HG03558 (cell line): ENCODE measurements at regions not wholly inside any gene's neighbourhood (a gene's known extent, or its start where the extent isn't known, plus 50 kb on each side); places are given as distances from the start of the nearest gene placed in this dataset.

ENCODE experiments used
- ATAC-seq: cut with Tn5 transposase; IDR thresholded peaks from one replicate; pipeline ENCODE4 v1.9.1; 2021; ENCODE audit warnings: moderate number of reproducible peaks; ENCODE audit not compliant: unreplicated experiment; ENCODE audit errors: extremely low read depth

DNA sequence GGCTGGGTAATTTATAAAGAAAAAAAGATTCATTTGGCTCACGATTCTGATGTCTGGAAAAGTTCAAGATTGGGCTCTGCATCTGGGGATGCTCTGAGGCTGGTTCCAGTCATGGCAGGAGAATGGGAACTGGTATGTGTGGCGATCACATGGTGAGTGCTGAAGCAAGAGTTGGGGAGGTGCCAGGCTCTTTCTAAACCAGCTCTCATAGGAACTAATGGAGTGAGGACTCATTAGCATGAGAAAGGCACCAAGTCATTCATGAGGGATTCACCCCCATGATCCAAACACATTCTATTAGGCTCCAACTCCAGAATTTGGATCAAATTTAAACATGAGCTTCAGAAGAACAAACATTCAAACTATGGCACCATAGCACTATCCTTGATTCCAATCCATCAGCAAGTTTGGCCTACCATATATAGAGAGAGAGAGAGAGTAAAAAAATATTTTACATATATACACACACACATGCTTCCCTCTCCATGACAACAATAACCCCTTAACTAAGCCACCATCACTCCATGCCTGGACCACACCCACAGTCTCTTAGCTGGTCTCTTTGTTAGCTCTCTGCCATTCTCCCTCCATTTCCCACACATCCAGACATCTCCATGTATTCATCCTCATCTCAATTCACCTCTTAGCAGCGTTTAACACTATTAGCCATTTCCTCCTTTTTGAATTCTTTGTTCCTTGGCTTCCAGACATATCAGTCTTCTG, 57.9 kb downstream of the NPY start:
- ATAC-seq, result no peak

DNA sequence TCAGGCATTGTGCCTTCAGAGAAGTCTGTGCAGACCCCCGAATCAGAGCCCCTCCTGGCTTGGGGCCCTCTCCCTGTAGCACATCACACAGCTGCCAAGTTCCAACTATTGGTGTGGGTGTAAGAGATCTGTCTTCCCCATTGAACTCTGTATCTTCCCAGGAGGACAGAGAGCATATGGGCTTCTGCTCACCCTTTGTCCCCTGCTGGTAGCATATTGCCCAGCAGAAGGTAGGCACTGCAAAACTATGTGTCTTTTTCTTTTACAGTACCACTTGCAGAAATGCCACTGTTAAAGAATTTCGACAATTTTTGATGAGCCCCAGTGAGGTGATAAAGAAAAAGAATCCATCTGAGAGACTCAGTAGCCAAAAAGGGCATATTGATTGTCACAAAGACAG, 59.6 kb downstream of the NPY start:
- no peak for ATAC-seq

DNA sequence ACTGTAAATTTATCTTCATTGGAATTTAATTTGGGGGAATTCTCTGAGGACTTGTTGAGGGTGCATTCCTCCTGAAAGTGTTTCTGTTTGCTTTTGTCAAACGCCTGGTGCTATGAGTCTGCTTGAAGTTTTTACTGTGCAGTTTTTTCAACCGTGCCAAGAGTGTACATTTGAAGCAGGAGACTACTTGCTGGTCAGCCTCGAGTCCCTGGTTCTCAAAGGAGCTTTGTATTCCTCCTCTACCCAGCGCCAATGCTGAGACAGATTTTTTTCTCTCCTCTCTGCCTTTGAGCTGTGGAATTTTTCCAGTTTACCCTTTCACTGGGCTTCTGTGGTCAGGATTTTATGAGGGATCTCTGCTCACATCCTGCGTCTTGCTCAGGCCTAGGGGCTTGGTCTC, 62.1 kb downstream of the NPY start:
- ATAC-seq, result no peak

DNA sequence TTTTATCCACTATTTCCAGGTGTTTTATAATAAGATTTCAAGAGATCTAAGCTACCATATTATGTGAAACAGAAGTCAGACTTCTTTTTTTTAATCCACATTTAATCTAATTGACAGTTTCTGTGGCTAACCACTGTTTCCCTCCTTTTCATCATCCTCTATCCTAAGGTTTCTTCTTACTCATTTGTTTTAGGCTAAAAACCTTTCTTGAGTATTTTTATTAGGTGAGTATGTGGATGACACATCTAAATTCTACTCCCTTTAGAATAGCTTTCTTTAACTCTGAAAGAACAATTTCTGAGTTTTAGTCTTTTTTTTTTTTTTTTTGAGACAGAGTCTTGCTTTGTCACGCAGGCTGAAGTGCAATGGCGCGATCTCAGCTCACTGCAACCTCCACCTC, 62.7 kb downstream of the NPY start:
- no peak for ATAC-seq

DNA sequence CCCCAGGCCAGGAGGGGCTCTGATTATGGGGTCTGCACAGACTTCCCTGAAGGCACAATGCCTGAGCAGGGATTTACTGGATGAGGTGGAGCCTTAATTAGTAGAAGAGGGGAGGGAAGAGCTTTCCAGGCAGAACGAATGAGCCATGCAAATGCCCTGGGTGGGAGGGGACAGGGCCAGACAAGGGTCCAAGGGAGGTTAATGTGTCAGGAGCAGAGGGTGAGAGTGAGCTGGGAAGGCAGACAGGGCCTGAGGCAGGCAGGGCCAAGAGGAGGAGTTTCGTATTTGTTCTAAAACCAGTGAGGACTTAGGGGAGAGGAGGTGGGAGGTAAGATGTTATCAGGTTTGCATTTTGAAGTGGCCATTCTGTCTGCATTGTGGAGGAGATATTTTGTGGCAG, 65.3 kb downstream of the NPY start:
- no peak for ATAC-seq

DNA sequence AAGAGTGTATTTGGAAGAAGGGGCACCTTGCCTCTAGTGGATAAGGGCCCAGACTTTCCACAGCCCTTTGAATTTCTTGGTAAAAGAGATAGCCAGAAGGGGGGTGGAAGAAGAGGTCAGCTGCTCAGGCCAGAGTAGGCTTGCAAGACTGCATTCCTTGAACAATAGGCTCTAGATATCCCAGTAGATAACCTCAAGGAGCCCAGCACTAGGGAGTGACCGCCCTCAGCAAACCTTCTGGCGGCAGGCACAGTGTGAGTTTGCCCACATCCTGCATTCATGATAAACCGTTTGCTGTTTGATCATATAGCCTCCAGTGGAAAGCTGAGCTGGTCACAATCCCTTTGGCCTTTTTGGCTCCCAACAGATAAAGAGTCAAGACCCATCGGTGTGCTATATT, 70.5 kb downstream of the NPY start:
- ATAC-seq, result no peak

DNA sequence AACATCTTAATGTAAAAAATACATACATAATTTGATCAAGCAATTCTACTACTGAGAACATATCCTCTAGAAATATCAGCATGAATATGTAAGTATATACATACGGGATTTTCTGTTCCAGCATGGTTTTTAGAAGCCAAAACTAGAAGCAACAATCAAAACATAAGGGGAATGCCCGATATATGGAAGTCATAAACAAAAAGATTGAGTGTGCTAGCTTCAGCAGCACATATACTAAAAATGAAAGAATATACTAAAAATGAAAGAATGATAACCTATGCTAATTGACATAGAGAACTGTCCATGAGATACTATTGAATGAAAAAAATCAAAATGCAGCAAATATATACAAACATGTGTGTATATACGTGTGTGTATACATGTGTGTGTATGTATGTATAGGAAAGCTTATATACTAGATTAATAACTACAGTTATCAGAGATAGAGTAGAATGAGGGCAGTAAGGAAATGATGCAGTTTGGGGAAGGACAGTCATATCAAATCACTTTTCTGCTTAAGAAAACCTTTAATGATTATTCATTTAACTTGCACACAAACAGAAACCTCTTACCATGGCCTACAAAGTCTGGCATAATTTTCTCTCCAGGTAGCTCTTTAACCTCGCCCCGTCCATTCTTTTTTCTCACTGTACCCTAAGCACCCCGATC, 72.9 kb downstream of the NPY start:
- no peak for ATAC-seq

DNA sequence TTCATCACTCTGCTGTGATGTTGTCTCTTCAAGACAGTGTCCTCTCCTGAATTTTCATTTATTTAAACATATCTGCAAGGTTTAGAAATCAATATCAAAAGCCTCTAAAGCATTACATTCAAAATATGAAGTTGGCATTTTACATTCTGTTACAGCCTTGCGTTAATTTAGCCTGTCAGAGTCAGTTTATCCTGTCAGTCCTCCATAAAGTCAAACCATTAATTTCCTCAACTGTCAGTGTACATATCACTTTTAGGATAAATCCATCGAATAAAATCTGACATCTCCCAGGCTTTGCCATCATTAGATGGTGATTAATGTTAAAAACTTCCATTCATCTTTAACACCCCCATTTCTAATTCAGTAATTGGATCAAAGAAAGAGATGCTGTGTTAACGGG, 77.0 kb downstream of the NPY start:
- ATAC-seq, result no peak

DNA sequence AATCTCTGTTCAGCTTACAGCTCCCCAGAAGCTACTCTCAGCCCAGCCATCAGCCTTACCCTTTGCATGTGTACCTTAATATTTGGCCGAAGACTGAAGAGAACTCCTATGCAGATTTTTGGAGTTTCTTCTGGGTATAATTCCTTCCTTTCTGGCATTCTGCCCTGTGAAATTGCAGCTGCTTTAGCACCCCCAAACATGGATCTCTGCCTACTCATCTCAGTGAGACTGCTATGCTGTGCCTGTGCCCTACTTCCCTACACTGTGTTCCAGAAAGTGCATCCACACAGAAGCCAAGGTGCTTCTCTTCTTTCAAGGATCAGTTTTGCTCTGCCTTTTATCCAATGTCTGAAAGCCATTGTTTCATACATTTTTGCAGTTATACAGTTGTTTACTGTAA, 81.6 kb downstream of the NPY start:
- no peak for ATAC-seq

DNA sequence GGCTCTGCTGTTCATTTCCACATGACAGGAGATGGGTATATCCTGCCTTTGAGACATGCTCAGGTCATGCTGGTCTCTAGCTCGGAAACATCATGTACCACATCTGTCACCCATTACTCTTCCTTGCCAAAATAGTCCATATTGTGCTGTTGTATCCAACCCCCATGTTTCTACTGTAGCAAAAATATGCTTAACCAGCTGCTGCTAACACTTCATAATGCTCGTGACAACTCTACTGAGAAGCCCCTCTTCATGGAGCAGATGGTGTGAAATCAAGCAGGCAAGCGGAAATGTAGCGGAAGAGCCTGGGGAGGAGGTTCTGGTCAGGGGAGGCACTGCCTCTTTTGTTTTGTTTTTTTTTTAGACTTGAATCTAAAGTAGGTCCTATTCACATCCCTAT, 82.9 kb downstream of the NPY start:
- ATAC-seq, result no peak

DNA sequence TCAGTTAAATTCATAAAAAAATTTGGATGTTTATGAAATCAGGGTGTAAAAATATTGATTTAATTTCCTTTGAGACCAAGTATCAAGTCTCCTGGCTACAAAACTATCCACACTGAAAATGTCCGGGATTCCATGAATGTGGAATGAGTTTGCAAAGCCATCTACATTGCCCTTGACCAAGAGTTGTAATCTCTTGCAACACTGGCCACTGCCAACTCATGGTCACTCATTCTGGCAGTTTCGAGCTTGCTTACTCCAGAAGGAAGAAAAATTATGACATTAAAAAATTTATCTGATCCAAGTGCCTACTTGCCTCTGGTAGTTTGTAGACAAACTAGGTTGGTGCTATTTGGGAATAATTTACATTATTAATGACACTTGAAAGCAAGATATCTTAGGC, 84.2 kb downstream of the NPY start:
- no peak for ATAC-seq

DNA sequence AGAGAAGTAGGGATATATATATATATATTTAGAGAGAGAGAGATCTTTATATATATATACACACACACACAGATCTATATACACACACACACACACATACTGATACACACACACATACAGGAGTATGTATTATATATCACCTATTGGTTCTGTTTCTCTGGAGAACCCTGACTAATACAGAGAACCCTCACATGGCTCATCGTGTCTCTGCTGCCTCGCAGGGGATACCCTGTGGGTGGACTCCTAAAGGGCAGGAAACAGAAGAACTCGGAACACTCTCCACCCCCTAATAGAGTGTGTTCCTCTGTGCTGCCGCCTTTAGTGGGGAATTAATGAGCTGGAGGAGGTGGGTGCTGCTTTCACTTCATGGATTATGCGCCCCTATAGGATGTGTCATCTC, 86.6 kb downstream of the NPY start:
- no peak for ATAC-seq

DNA sequence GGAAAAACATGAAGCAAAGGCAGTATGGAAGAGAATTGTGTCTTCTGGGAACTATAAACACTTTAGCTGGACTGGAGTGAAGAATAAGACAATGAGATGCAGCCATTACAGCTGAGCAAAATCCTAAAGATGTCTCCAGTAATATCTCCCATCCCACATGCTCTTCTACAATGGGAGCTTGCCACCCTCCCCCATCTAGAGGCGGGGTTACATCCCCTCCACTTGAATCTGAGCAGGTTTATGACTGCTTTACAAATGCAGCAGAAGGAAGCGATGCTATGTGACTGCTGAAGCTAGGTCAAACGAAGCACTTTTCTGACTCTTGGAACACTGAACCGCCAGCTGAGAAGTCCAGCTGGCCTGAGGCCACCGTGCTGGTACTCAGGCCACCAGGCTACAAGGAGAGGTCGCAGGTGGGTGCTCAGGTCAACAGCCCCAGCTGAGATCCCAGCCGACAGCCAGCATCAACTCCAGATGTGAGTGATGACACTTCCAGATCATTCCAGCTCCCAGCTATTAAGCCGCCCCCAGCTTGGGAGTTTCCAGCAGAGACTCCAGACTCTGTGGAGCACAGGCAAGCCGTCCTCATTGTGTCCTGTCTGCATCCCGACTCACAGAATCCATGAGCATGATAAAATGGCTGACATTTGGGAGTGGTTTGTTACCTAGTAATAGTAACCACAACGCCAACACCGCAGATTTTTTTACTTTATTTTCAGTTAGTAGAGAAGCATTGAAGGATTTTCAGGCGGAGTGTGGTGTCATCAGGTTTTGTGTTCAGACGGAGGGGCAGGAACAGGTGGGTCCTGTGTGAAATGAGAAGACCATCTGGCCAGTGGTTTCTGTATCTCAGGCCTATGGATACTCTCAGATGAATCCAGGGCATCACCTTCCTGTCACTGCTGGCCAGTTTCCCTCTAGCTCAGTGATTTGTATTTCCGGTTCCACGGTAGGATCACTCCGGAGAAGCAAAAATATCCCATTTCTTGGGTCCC, 89.3 kb downstream of the NPY start:
- no peak for ATAC-seq

DNA sequence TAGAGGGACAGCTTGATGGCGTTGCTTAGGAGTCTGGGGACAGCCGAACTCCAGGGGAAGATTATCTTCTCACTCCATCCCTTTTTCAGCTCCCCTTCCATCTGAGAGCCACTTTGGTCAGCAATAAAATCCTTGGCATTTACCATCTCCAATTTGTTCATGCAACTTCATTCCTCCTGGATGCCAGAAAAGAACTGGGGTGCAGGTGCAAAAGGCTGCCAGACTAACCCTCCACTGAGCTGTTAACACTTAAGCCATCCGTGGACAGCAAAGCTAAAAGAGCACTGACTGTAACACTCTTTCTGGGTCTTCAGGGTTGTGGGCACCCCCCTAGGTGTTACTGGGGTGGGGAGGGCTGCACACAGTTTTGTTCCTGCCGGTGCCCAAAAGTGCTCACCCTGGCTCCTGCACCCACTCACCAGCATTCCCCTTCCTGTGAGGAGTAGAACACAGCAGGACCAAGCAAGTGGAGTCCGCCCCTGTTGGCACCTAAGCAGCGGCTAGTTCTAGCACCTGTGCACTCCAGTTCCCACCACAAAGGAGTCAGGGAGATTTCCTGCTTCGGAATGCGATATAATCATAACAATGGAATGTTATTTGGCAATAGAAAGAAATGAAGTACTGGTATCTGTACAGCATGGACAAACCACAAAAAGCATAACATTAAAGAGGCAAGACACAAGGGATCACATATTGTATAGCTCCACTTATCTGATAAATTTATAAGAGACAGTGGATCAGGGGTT, 95.1 kb downstream of the NPY start:
- no peak for ATAC-seq

DNA sequence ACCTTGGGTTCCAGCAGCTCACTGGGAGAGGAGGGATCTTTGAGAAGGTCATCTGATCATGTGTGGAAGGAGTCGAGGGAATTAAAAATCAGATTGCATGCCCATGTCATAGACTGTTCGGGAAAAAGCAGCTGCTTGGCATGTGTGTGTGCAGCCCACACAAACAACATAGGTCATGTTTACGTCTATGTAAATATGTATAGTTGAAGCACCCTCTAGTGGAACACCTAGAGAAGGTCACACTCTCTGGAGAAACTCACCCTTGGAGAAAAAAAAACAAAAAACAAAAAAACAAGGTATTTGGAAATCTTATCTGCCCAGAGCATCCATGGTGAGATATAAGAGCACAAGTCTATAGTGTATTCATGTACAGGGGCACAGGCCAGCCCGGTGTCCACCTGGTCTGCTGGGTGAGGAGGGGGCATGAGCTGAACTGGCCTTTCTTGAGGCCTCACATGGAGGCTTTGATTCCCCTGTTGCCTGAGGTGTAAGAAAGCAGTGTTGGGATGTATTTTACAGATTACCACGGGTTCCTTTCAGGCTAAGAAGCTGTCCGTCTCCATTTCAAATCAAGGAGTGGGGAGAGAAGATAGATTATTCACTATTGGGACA, 98.0 kb downstream of the NPY start:
- ATAC-seq, result no peak

DNA sequence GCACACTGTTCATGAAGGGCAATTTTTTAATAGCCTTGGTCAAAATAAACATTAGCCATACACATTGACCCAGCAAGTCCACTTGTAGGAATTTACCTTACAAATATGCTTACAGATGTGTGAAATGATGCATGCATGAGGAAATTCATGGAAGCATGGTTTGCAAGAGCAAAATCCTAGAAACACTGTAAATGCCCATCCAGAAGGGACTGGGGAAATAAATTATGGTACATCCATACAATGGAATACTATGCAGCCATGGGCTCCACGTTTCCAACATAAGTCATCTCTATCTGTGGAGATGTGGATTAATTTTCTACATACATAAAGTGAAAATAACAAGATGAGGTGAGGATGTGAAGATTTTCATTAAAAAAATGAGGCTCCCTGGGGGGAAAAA, 99.1 kb downstream of the NPY start:
- no peak for ATAC-seq

DNA sequence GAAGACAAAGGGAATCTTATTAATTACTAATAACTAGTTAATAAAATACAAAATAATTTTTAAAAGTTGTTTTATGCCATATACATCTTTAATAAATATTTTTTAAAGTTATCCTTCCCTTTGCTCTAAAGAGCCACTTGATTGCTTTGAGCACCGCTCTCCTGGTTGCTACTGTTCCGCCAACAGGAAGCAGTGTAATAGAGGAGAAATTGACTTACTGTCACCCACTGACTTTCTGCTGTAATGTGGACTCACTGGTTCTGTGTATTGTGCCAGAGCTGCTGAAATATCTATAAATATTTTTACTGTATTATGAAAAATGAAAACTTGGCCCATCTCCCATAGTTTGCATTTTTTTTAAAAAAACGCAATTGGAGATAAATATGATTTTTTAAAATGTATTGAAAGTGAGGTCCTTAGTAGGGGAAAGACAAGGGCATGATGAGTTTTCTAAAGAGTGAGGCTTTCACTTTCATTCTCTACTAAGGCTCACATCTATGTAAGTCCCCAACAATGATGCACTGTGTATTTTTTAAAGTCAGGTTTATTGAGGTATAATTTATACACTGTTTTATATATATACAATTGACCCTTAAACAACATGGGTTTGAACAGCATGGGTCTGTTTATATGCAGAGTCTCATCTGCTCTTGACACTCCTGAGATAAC, 100.5 kb downstream of the NPY start:
- ATAC-seq, result no peak

DNA sequence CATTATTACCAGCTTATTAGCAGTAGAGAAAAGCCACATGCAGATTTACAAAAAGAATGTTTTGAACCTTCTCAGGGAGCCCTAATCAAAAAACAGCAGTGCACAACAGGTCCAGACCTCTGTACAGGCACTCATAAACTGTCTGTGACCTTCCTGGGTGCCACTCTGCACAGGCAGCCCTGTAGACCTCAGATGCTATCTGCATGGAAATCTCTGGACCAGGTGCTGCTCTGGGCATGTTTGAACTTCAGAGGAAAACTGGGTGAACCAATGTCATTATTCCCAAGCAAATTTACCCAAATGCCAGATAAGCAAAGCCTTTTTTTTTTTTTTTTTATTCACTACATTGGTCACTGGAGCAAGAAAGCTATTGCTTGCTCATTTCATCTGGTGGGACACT, 104.2 kb downstream of the NPY start:
- no peak for ATAC-seq

DNA sequence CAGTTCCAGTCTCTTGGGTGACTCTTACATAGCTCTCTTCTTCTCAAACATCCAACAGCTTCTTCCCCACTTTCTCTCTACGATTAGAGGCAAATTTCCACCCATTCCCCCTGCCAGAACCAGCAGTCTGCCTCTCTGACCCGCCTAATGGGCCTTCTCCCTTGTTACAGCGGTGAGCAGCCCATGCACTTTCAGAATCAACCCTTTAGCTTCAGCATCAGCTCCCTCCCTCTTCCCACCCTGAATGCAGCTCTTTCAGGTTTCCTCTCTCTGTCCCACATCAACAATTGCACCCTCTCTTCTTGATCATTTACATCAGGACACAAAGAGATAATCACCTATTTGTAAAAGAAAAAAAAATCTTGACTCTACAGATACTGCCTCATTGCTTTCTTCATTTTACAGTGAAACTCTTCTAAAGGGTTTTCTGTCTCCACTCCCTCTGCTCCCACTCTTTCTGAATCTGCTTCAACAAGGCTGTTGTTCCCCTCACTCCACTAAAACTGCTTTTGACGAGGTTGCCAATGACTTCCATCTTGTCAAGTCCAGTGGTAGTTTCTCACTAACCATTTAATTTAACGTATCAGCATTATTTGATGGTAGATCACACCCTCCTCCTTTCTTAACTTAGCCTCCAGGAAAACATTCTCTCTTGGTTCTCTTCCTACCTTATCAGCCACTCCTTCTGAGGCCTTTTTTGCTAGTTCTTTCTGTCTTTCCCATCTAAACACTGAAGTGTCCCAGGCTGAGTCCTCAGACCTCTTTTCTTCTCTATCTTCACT, 106.6 kb downstream of the NPY start:
- no peak for ATAC-seq
